ENCODE measurements at regions not wholly inside any gene's neighbourhood (a gene's known extent, or its start where the extent isn't known, plus 50 kb on each side); places are given as distances from the start of the nearest gene placed in this dataset.

GRCh38 chr12:33514893-33515292, 75.3 kb upstream of the SYT10 start:
- no peak for TF ChIP-seq CTCF (conservative IDR thresholded peaks at IDR 0.05)
- TF ChIP-seq EZH2 (IDR thresholded peaks at IDR 0.05; ENCODE audit: low read depth) = no peak

All from PC-9 (cell line).